ENCODE measurements at regions not wholly inside any gene's neighbourhood (a gene's known extent, or its start where the extent isn't known, plus 50 kb on each side); places are given as distances from the start of the nearest gene placed in this dataset.

- TF ChIP-seq, protein P1, sequence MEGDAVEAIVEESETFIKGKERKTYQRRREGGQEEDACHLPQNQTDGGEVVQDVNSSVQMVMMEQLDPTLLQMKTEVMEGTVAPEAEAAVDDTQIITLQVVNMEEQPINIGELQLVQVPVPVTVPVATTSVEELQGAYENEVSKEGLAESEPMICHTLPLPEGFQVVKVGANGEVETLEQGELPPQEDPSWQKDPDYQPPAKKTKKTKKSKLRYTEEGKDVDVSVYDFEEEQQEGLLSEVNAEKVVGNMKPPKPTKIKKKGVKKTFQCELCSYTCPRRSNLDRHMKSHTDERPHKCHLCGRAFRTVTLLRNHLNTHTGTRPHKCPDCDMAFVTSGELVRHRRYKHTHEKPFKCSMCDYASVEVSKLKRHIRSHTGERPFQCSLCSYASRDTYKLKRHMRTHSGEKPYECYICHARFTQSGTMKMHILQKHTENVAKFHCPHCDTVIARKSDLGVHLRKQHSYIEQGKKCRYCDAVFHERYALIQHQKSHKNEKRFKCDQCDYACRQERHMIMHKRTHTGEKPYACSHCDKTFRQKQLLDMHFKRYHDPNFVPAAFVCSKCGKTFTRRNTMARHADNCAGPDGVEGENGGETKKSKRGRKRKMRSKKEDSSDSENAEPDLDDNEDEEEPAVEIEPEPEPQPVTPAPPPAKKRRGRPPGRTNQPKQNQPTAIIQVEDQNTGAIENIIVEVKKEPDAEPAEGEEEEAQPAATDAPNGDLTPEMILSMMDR (IDR thresholded peaks at IDR 0.05; ENCODE audit: low read depth, low read length) = no peak
- H3K36me3 ChIP-seq = no peaks in the 10 kb centered on the region
- DNase-seq (ENCODE audit: low read depth in 1 of 2, low spot score in 1 of 2) = no peak
- no peaks in the 10 kb centered on the region for H3K9me3 ChIP-seq (ENCODE audit: low read depth)
- H3K4me1 ChIP-seq (ENCODE audit: low read depth) = no peaks in the 10 kb centered on the region
- no peak overlapping the region for H3K27ac ChIP-seq
- no peaks in the 10 kb centered on the region for H3K27me3 ChIP-seq
- no peak overlapping the region for H3K4me3 ChIP-seq
These were observed 108.8 kb downstream of the SQOR start for GRCh38 chr15:45743426-45744235.

GRCh38 chr15:45744236-45744589 is 109.4 kb downstream of the SQOR start:
- no peak overlapping the region for H3K27ac ChIP-seq
- no peaks in the 10 kb centered on the region for H3K27me3 ChIP-seq
- no peaks in the 10 kb centered on the region for H3K9me3 ChIP-seq (ENCODE audit: low read depth)
- H3K36me3 ChIP-seq = no peaks in the 10 kb centered on the region
- TF ChIP-seq, protein P1 (IDR thresholded peaks at IDR 0.05; ENCODE audit: low read depth, low read length) = no peak
- DNase-seq (ENCODE audit: low read depth in 1 of 2, low spot score in 1 of 2) = no peak
- no peaks in the 10 kb centered on the region for H3K4me1 ChIP-seq (ENCODE audit: low read depth)
- H3K4me3 ChIP-seq = no peak overlapping the region

DNA sequence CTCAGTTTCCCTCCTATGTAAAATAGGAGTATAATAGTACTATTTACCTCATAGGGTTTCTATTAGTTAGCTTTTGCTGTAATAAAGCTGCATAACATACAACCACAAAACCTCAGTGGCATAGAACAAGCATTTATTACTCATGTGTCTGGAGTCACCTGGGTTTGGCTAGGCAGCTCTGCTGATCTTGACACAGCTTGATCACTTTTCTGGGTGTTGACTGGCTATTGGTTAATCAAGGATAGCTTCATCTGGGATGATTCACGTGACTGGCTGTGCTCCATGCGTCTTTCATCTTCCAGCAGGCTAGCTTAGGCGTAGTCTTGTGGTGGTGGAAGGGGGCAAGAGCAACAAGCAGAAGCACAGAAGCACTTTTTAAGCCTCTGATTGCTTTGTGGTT is 112.6 kb downstream of the SQOR start:
- Histone ChIP-seq H3K4me3 (no peak overlapping the region), H3K4me1 (ENCODE audit: low read depth) (no peaks in the 10 kb centered on the region), H3K9me3 (ENCODE audit: low read depth) (no peaks in the 10 kb centered on the region), H3K27me3 (no peaks in the 10 kb centered on the region), H3K36me3 (no peaks in the 10 kb centered on the region), H3K27ac (no peak overlapping the region)
- TF ChIP-seq, protein P1 (IDR thresholded peaks at IDR 0.05; ENCODE audit: low read depth, low read length) = no peak
- no peak for DNase-seq (ENCODE audit: low read depth in 1 of 2, low spot score in 1 of 2)

DNA sequence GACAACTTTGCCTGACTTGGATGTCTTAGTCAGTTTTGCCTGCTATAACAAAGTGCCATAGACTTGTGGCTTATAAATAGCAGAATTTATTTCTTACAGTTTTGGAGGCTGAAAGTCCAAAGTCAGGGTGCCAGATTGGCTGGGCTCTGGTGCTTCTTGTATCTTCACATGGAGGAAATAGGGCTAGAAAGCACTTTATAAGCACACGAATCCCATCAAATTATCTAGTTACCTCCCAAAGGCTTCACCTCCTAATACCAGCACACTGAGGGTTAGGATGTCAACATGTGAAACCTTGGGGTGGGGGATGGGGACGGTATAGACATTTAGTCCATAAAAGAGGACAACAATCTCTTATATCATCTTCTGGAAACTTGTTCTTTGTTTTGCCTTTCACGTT is 116.8 kb downstream of the SQOR start:
- Histone ChIP-seq H3K27me3 (no peaks in the 10 kb centered on the region), H3K27ac (no peak overlapping the region), H3K4me1 (ENCODE audit: low read depth) (no peaks in the 10 kb centered on the region), H3K36me3 (no peaks in the 10 kb centered on the region), H3K4me3 (no peak overlapping the region), H3K9me3 (ENCODE audit: low read depth) (no peaks in the 10 kb centered on the region)
- TF ChIP-seq, protein P1 (IDR thresholded peaks at IDR 0.05; ENCODE audit: low read depth, low read length) = no peak
- no peak for DNase-seq (ENCODE audit: low read depth in 1 of 2, low spot score in 1 of 2)

GRCh38 chr15:45759936-45760335 is 125.1 kb downstream of the SQOR start:
- Histone ChIP-seq H3K36me3 (no peaks in the 10 kb centered on the region), H3K4me3 (no peak overlapping the region), H3K27me3 (no peaks in the 10 kb centered on the region), H3K27ac (no peak overlapping the region), H3K9me3 (ENCODE audit: low read depth) (no peaks in the 10 kb centered on the region), H3K4me1 (ENCODE audit: low read depth) (no peaks in the 10 kb centered on the region)
- DNase-seq (ENCODE audit: low read depth in 1 of 2, low spot score in 1 of 2) = no peak
- TF ChIP-seq, protein P1 (IDR thresholded peaks at IDR 0.05; ENCODE audit: low read depth, low read length) = no peak
